HG02571 (cell line): ENCODE measurements at regions not wholly inside any gene's neighbourhood (a gene's known extent, or its start where the extent isn't known, plus 50 kb on each side); places are given as distances from the start of the nearest gene placed in this dataset.
"Not testable (repeated sequence)": the region's sequence is repeated elsewhere in the genome, so short reads cannot be mapped to it uniquely, and the experiment has no call there.

ENCODE experiments used
- ATAC-seq: cut with Tn5 transposase; IDR thresholded peaks from one replicate; pipeline ENCODE4 v1.9.1; 2021; ENCODE audit warnings: mild to moderate bottlenecking, moderate library complexity; ENCODE audit not compliant: unreplicated experiment

DNA sequence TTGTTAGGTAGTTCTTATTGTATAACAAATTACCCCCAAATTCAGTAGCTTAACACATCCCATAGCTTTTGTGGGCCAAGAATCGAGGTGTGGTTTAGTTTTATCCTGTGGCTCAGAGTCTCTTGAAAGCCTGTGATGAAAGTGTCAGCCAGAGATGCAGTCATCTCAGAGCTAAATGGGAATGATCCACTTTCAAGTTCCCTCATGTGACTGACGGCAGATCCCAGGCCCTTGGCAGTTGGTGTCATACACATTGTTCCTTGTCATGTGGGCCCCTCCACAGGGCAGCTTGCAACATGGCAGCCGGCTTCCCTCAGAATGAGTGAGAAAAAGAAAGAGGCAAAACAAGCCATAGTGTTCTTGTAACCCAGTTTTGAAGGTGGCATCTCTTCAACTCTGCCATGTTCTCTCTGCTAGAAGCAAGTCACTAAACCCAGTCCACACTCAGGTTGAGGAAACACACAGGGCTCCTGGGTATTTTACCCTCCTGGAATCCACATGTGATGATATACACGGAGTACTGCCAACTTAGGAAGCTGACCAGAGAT lies 153.1 kb upstream of the LRRC61 start:
- not testable (repeated sequence) for ATAC-seq

DNA sequence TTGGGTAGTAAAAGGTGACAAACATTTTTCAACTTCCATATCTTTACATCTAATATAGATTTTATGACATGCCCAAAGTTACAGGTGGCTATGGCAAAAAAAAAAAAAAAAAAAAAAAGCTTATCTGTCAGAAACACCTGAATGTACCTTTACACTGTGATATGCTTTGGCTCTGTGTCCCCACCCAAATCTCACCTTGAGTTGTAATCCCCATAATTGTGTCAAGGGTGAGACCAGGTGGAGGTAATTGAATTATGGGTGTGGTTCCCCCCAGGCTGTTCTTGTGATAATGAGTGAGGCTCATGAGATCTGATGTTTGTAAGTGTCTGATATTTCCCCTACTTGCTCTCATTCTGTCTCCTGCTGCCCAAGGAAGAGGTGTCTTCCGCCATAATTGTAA lies 139.6 kb upstream of the LRRC61 start:
- ATAC-seq = not testable (repeated sequence)

DNA sequence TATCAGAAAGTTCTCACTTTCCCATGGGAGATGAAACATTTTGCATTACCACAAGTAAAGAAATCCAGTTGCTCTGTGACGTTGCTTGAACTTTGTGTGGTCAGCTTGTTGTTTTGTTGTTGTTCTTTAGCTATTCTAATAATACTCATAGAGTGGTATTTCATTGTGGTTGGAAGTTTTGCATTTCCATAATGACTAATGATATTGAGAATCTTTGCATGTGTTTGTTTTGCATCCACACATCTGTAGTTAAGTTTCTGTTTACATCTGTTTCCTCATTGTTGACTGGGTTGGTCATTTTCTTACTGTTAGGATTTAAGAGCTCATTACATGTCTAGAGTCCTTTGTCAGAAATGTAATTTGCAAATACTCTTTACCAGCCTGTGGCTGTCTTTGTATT lies 133.2 kb upstream of the LRRC61 start:
- peak; percentile 94 for ATAC-seq

DNA sequence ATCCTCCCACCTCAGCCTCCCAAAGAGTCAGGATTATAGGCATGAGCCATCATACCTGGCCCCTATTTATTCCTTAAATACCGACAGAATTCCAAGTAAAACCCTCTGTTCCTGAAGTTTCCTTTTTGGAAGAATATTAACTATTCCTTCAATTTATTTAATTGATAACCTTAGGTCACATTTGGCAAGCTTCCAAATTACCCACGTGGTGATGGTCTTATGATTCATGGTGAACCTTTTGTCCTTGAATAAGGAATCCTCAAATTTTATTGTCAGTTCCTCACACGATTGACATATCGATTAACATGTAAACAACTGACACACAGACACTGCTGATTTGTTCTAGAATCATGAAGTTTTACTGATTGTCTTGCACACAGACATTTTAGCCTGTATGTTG lies 130.6 kb upstream of the LRRC61 start:
- ATAC-seq = not testable (repeated sequence)

DNA sequence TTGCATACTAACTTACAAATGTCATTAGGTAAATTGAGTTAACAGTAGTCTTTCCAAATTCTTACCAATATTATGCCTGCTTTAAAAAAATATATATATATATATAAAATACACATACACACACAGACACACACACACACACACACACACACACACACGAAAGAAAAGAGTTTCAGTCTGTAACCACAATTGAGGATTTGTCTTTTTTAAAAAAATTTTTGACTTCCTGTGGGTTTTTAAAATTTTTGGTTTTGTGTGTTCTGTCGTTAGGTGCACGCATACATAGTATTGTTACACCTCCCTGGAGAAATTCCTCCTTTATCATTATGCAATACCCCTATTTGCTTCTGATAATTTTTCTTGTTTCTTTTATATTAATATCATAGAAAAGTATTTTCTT lies 129.3 kb upstream of the LRRC61 start:
- ATAC-seq = not testable (repeated sequence)
